CD4-positive, CD25-positive, alpha-beta regulatory T cell (primary cell): ENCODE measurements at regions not wholly inside any gene's neighbourhood (a gene's known extent, or its start where the extent isn't known, plus 50 kb on each side); places are given as distances from the start of the nearest gene placed in this dataset.

Experiments used
- ATAC-seq, 2 donors: fragments of 150-1000 bp; cut with Tn5 transposase; one replicate each; pipeline ENCODE4 v1.10.0; 2021; ENCODE audit warnings: low read depth in 2 of 2, moderate number of reproducible peaks in 2 of 2, moderate library complexity in 1 of 2
- DNase-seq, 3 donors: peaks; one replicate each; pipeline versions ENCODE4 v3.0.0 to v3.0.0-alpha.2; 2012 to 2022; ENCODE audit warnings: mixed read lengths in 1 of 3
- H3K27ac ChIP-seq: one replicate; pipeline ENCODE4 v1.7.0; 2013; ENCODE audit warnings: mild to moderate bottlenecking, low read length; ENCODE audit not compliant: insufficient read depth, poor library complexity, severe bottlenecking
- H3K27me3 ChIP-seq: one replicate; pipeline ENCODE4 v1.7.0; 2013; ENCODE audit warnings: low read length; ENCODE audit not compliant: control insufficient read depth, insufficient read depth
- H3K36me3 ChIP-seq: one replicate; pipeline ENCODE4 v1.7.0; 2013; ENCODE audit warnings: mild to moderate bottlenecking, low read length, moderate library complexity; ENCODE audit not compliant: control insufficient read depth, insufficient read depth
- H3K4me1 ChIP-seq: 2 replicates; pipeline ENCODE4 v1.7.0; 2013; ENCODE audit warnings: mild to moderate bottlenecking, low read length; ENCODE audit not compliant: insufficient read depth, control insufficient read depth, poor library complexity, severe bottlenecking
- H3K4me3 ChIP-seq: one replicate; pipeline ENCODE4 v1.7.0; 2013; ENCODE audit warnings: low read depth, mild to moderate bottlenecking, low read length, moderate library complexity
- H3K9me3 ChIP-seq, 2 experiments: 1 replicate in 1 of 2; 2 replicates in 1 of 2; pipeline ENCODE4 v1.7.0; 2013; ENCODE audit warnings: low read length in 2 of 2, mild to moderate bottlenecking in 1 of 2, moderate library complexity in 1 of 2; ENCODE audit not compliant: control insufficient read depth in 2 of 2
- H3K27ac Mint-ChIP-seq, 3 donors: one replicate each; pipeline ENCODE4 v1.8.0; 2020 to 2022; ENCODE audit warnings: mild to moderate bottlenecking in 3 of 3, mixed read lengths in 3 of 3, moderate library complexity in 2 of 3
- H3K27me3 Mint-ChIP-seq: one replicate; pipeline ENCODE4 v1.8.0; 2022; ENCODE audit warnings: mild to moderate bottlenecking, mixed read lengths
- H3K36me3 Mint-ChIP-seq: one replicate; pipeline ENCODE4 v1.8.0; 2020; ENCODE audit warnings: mixed read lengths
- H3K4me1 Mint-ChIP-seq, 4 donors: one replicate each; pipeline ENCODE4 v1.8.0; 2020 to 2022; ENCODE audit warnings: mixed read lengths in 4 of 4, mild to moderate bottlenecking in 1 of 4
- H3K4me3 Mint-ChIP-seq, 4 donors: one replicate each; pipeline ENCODE4 v1.8.0; 2020 to 2022; ENCODE audit warnings: mild to moderate bottlenecking in 4 of 4, mixed read lengths in 4 of 4, moderate library complexity in 3 of 4
- H3K9me3 Mint-ChIP-seq, 7 donors: one replicate each; pipeline ENCODE4 v1.8.0; 2020 to 2022; ENCODE audit warnings: mixed read lengths in 7 of 7, mild to moderate bottlenecking in 3 of 7, moderate library complexity in 2 of 7

DNA sequence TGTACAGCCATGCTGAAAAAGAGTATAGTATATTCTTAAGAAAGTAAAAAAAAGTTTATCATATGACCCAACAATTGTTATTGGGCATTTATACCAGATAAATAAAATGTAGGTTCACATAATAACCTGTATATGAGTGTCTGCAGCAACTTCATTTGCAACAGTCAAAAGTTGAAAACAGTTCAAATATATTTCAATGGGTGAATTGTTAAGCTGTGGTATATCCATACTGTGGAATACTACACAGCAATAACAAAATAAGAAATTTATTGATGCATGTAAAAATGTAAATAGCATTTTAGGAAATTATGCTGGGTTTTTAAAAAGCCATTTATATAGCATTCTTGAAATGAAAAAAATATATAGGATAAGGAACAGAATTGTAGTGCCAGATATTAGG is 1420.1 kb upstream of the ACO1 start:
- no peaks in the 10 kb centered on the region for H3K36me3 ChIP-seq

DNA sequence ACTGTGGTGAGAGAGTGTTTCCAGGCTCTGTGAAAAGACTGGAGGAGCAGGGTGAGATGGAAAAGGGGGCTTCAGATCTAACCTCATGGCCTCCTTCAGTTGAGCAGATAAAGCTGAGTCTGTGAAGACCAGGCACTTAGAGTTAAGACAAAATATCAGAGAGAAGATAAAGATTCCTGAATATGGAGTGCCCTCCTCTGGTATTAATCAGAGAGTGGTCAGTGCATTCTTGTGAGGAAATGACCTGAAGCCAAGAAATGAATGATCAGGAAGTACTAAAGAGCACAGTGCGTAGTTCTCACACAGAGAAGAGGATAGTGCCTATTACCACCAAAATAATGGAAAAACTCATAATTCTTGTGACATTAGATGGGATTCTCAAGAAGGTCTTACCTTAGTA is 1417.0 kb upstream of the ACO1 start:
- Mint-ChIP-seq H3K4me3 (no peak overlapping the region), H3K4me1 (peaks cover 0 to 5% (median 0%) of the 10 kb centered on the region in 4 donors), H3K36me3 (no peaks in the 10 kb centered on the region), H3K27ac (no peak overlapping the region), H3K9me3 (peaks cover 0 to 5% (median 0%) of the 10 kb centered on the region in 7 donors), H3K27me3 (no peaks in the 10 kb centered on the region)
- ATAC-seq (no peak), DNase-seq (no peak)
- no peak overlapping the region for H3K4me3 ChIP-seq
- H3K4me1 ChIP-seq: no peaks in the 10 kb centered on the region
- no peaks in the 10 kb centered on the region for H3K36me3 ChIP-seq
- H3K27ac ChIP-seq: no peak overlapping the region
- H3K27me3 ChIP-seq: no peaks in the 10 kb centered on the region
- peaks cover 0 to 3% of the 10 kb centered on the region in 2 experiments for H3K9me3 ChIP-seq

More for the DNA sequence above, 1420.1 kb upstream of the ACO1 start:
- Histone ChIP-seq H3K27me3 (no peaks in the 10 kb centered on the region), H3K4me3 (no peak overlapping the region), H3K27ac (no peak overlapping the region), H3K4me1 (no peaks in the 10 kb centered on the region), H3K9me3 (peaks cover 0 to 3% of the 10 kb centered on the region in 2 experiments)
- H3K27ac Mint-ChIP-seq: no peak overlapping the region
- DNase-seq: no peak
- H3K4me1 Mint-ChIP-seq: peaks cover 0 to 5% (median 0%) of the 10 kb centered on the region in 4 donors
- no peaks in the 10 kb centered on the region for H3K36me3 Mint-ChIP-seq
- ATAC-seq: no peak
- H3K9me3 Mint-ChIP-seq: peaks cover 0 to 5% (median 0%) of the 10 kb centered on the region in 7 donors
- H3K27me3 Mint-ChIP-seq: no peaks in the 10 kb centered on the region
- H3K4me3 Mint-ChIP-seq: no peak overlapping the region

DNA sequence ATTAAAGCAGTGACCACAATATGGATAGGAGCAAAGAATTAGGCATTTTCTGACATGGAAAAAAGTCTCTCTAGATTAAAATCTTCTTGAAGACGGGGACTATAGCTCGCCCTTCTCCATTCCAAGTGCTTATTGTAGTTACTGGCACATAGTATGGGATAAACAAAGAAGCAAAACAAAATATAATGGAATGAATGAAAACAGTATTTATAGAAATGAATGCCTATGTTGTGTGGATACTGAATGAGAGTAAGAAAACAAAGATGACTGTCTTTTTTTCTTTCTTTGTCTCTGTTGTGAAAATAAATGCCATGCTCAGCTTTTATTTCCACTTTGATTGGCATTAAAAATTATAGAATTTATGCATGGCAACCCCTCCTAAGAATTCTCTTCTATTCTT is 1414.3 kb upstream of the ACO1 start:
- Mint-ChIP-seq H3K9me3 (peaks cover 0 to 5% (median 0%) of the 10 kb centered on the region in 7 donors), H3K27ac (no peak overlapping the region), H3K36me3 (no peaks in the 10 kb centered on the region), H3K4me3 (no peak overlapping the region), H3K27me3 (no peaks in the 10 kb centered on the region), H3K4me1 (peaks cover 0 to 5% (median 0%) of the 10 kb centered on the region in 4 donors)
- Histone ChIP-seq H3K4me1 (no peaks in the 10 kb centered on the region), H3K27me3 (no peaks in the 10 kb centered on the region), H3K4me3 (no peak overlapping the region), H3K9me3 (no peaks in the 10 kb centered on the region), H3K36me3 (no peaks in the 10 kb centered on the region), H3K27ac (no peak overlapping the region)
- DNase-seq: no peak
- ATAC-seq: no peak

DNA sequence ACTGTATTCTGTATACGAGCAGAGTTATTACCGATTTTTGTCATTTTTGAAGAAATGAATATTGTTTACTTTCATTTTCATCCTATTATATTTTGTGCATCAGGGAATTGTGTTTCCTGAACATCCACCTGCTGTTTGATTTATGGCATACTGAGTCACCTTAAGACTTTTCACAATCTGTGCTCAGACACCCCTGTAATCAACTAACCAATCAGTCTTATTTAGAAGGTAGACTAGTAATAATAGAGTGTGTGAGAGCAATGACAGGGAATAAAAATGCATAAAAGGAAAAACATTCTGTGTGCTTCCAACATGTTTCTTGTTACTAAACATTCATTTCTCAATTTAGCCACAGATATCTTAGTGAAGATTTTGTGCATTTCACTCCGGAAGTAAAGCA is 1413.6 kb upstream of the ACO1 start:
- H3K27ac ChIP-seq: no peak overlapping the region
- Mint-ChIP-seq H3K4me3 (no peak overlapping the region), H3K27me3 (no peaks in the 10 kb centered on the region), H3K36me3 (no peaks in the 10 kb centered on the region), H3K27ac (no peak overlapping the region), H3K4me1 (peaks cover 0 to 5% (median 0%) of the 10 kb centered on the region in 4 donors), H3K9me3 (peaks cover 0 to 5% (median 0%) of the 10 kb centered on the region in 7 donors)
- H3K9me3 ChIP-seq: no peaks in the 10 kb centered on the region
- no peaks in the 10 kb centered on the region for H3K27me3 ChIP-seq
- H3K4me3 ChIP-seq: no peak overlapping the region
- ATAC-seq (no peak), DNase-seq (no peak)
- no peaks in the 10 kb centered on the region for H3K36me3 ChIP-seq
- H3K4me1 ChIP-seq: no peaks in the 10 kb centered on the region

DNA sequence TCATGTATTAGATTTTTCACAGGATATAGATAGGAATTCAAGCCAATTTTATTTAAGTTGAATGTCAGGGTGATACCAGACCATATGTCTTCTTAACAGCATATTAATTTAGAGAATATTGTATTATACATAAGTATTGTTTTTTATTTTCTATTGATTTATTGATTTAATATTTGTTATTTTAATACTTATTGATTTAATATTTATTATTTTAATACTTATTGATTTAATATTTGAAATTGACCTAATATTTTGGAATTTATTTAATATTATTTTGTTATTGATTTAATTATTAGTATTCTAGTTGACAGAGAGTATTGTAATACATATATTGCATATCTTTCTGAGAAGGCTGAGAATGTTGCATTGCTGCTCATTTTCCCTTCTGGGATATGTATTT is 1411.8 kb upstream of the ACO1 start:
- no peaks in the 10 kb centered on the region for H3K4me1 Mint-ChIP-seq
- no peak overlapping the region for H3K27ac ChIP-seq
- no peaks in the 10 kb centered on the region for H3K36me3 ChIP-seq
- H3K27ac Mint-ChIP-seq: no peak overlapping the region
- no peaks in the 10 kb centered on the region for H3K36me3 Mint-ChIP-seq
- no peaks in the 10 kb centered on the region for H3K27me3 Mint-ChIP-seq
- no peak overlapping the region for H3K4me3 ChIP-seq
- no peaks in the 10 kb centered on the region for H3K27me3 ChIP-seq
- H3K9me3 ChIP-seq: no peaks in the 10 kb centered on the region
- no peaks in the 10 kb centered on the region for H3K4me1 ChIP-seq
- DNase-seq (no peak), ATAC-seq (no peak)
- no peak overlapping the region for H3K4me3 Mint-ChIP-seq
- H3K9me3 Mint-ChIP-seq: no peaks in the 10 kb centered on the region

DNA sequence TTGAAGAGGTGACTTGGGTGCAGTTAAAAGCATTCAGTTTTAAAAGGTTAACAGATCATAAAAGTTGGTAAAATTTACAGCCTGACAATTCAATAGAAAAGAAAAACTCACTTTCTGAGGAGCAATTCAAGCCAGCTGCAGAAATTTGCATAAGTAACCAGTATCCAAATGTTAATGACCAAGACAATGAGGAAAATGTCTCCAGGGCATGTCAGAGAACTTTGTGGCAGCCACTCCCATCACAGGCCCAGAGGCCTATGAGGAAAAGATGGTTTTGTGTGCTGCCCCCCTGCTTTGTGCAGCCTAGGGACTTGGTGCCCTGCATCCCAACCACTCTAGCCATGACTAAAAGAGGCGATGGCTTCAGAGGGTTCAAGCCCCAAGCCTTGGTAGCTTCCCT is 1406.5 kb upstream of the ACO1 start:
- no peaks in the 10 kb centered on the region for H3K9me3 ChIP-seq
- Mint-ChIP-seq H3K9me3 (peaks cover 0 to 7% (median 3%) of the 10 kb centered on the region in 7 donors), H3K4me1 (no peaks in the 10 kb centered on the region), H3K4me3 (no peak overlapping the region), H3K36me3 (no peaks in the 10 kb centered on the region), H3K27me3 (no peaks in the 10 kb centered on the region), H3K27ac (no peak overlapping the region)
- H3K27me3 ChIP-seq: no peaks in the 10 kb centered on the region
- ATAC-seq (no peak), DNase-seq (no peak)
- no peak overlapping the region for H3K27ac ChIP-seq
- H3K36me3 ChIP-seq: no peaks in the 10 kb centered on the region
- no peak overlapping the region for H3K4me3 ChIP-seq
- H3K4me1 ChIP-seq: no peaks in the 10 kb centered on the region

DNA sequence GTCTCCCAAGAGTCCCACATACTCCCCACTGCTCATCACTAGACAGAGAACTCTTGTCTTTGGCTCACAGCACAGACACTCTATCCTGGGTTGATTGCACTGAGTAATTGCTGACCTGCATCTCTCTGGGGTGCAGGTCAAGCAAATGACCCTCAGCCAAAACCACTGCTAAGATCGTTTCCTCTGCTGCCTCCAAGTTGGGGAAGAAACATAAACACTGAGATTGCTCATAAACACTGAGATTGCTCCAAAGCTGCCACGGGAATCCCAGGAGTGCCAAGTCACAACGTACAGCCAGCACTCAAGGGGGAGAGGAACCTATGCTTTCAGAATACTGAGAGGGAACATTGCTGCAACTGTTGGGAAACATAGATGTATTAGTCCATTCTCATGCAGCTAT is 1402.1 kb upstream of the ACO1 start:
- Mint-ChIP-seq H3K27ac (no peak overlapping the region), H3K36me3 (no peaks in the 10 kb centered on the region), H3K4me1 (no peaks in the 10 kb centered on the region), H3K9me3 (peaks cover 0 to 22% (median 5%) of the 10 kb centered on the region in 7 donors), H3K4me3 (no peak overlapping the region), H3K27me3 (no peaks in the 10 kb centered on the region)
- ATAC-seq (no peak), DNase-seq (no peak)
- Histone ChIP-seq H3K27ac (no peak overlapping the region), H3K4me1 (no peaks in the 10 kb centered on the region), H3K9me3 (no peaks in the 10 kb centered on the region), H3K4me3 (no peak overlapping the region), H3K27me3 (no peaks in the 10 kb centered on the region), H3K36me3 (no peaks in the 10 kb centered on the region)

DNA sequence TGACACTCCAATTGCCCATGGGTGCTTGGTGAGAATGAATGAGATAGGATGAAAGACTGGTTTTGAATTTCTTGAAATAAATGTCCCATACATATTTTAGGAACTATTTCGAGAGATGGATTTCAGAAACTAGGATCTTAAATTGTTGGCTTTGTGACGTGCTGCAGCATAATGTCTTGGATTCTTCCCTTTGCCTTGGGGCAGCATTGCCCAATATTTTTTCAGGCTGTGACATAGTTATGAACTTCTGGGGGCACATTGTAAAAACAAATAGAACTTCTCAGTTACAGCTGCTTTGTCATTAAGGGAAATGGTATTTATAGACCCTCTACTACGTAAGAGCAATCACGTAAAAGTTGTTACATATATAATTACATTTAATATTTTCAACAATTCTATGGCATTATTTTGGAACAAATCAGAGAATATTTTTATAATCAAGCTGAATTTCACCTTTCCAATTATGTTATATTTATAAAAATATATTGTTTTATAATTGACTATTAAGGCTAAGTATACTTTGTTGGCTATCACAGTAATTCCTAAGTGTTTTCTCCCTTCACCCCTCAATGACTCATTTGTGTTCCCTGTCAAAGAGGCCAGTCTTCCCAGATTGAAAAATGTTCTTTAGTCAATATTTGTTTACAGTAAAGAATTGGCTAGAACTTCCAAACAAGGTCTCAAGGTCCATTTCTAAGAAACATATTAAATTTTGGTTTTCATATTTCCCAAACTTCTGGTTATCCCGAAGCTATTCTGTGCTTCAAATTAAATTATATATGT is 1388.3 kb upstream of the ACO1 start:
- Mint-ChIP-seq H3K27me3 (no peaks in the 10 kb centered on the region), H3K4me3 (no peak overlapping the region), H3K4me1 (no peaks in the 10 kb centered on the region), H3K36me3 (no peaks in the 10 kb centered on the region), H3K27ac (no peak overlapping the region), H3K9me3 (peaks cover 0 to 6% (median 0%) of the 10 kb centered on the region in 7 donors)
- no peak for ATAC-seq
- Histone ChIP-seq H3K4me1 (no peaks in the 10 kb centered on the region), H3K27ac (no peak overlapping the region), H3K9me3 (no peaks in the 10 kb centered on the region), H3K27me3 (no peaks in the 10 kb centered on the region), H3K36me3 (no peaks in the 10 kb centered on the region), H3K4me3 (no peak overlapping the region)
- DNase-seq: no peak
